ENCODE measurements at regions not wholly inside any gene's neighbourhood (a gene's known extent, or its start where the extent isn't known, plus 50 kb on each side); places are given as distances from the start of the nearest gene placed in this dataset.
"Not testable (repeated sequence)": the region's sequence is repeated elsewhere in the genome, so short reads cannot be mapped to it uniquely, and the experiment has no call there.

- H3K4me1 ChIP-seq (ENCODE audit: control insufficient read depth in 4 of 4, insufficient read depth in 4 of 4, low read length in 3 of 4); H3K27me3 ChIP-seq (ENCODE audit: control insufficient read depth in 4 of 4, insufficient read depth in 4 of 4, low read length in 3 of 4); H3K36me3 ChIP-seq (ENCODE audit: control insufficient read depth in 4 of 4, insufficient read depth in 3 of 4, low read depth in 1 of 4, low read length in 3 of 4); H3K4me3 ChIP-seq (ENCODE audit: low read depth in 1 of 3, low read length in 3 of 3); DNase-seq (ENCODE audit: low spot score); H3K9me3 ChIP-seq (ENCODE audit: control insufficient read depth in 4 of 4, low read length in 3 of 4); H3K27ac ChIP-seq (ENCODE audit: low read depth in 1 of 2, low read length in 2 of 2); H3K9ac ChIP-seq (ENCODE audit: low read depth in 1 of 2, low read length in 2 of 2): not testable (repeated sequence)
- 89% methylated on average over 14 of the region's 14 CpGs for WGBS
These were observed 304.9 kb upstream of the MDFIC2 start for GRCh38 chr3:70617349-70617748.

DNA sequence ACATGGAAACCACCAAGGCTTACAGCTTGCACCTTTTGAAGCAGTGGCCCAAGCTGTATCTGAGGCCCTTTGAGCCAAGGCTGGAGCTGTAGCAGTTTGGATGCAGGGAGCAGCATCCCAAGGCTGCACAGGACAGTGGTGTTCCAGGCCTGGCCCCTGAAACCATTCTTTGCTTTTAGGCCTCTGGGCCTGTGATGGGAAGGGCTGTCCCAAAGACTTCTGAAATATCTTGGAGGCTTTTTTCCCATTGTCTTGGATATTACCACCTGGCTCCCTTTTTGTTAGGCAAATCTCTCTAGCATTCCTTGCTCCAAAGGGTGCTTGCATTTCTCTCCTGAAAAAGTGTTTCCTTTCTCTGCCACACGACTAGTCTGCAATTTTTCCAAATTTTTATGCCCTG is 302.8 kb upstream of the MDFIC2 start:
- no peak overlapping the region for H3K9ac ChIP-seq (ENCODE audit: low read depth in 1 of 2, low read length in 2 of 2)
- WGBS: 30% methylated on average over 1 of the region's 1 CpG
- TF ChIP-seq TAF1 (conservative IDR thresholded peaks at IDR 0.05): no peak
- TF ChIP-seq, protein P1, sequence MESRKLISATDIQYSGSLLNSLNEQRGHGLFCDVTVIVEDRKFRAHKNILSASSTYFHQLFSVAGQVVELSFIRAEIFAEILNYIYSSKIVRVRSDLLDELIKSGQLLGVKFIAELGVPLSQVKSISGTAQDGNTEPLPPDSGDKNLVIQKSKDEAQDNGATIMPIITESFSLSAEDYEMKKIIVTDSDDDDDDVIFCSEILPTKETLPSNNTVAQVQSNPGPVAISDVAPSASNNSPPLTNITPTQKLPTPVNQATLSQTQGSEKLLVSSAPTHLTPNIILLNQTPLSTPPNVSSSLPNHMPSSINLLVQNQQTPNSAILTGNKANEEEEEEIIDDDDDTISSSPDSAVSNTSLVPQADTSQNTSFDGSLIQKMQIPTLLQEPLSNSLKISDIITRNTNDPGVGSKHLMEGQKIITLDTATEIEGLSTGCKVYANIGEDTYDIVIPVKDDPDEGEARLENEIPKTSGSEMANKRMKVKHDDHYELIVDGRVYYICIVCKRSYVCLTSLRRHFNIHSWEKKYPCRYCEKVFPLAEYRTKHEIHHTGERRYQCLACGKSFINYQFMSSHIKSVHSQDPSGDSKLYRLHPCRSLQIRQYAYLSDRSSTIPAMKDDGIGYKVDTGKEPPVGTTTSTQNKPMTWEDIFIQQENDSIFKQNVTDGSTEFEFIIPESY (IDR thresholded peaks at IDR 0.05): no peak
- TF ChIP-seq FOXA2 (IDR thresholded peaks at IDR 0.05): no peak
- no peak for TF ChIP-seq RXRA (IDR thresholded peaks at IDR 0.05)
- TF ChIP-seq, protein P2, sequence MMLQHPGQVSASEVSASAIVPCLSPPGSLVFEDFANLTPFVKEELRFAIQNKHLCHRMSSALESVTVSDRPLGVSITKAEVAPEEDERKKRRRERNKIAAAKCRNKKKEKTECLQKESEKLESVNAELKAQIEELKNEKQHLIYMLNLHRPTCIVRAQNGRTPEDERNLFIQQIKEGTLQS (IDR thresholded peaks at IDR 0.05): no peak
- no peak for TF ChIP-seq YY1 (IDR thresholded peaks at IDR 0.05)
- TF ChIP-seq RAD21 (IDR thresholded peaks at IDR 0.05): no peak
- TF ChIP-seq GABPA (IDR thresholded peaks at IDR 0.05 in 1 of 2, conservative IDR thresholded peaks at IDR 0.05 in 1 of 2): no peak
- TF ChIP-seq SP1 (IDR thresholded peaks at IDR 0.05): no peak
- no peak for TF ChIP-seq NR2F2 (IDR thresholded peaks at IDR 0.05)
- TF ChIP-seq HNF4A (conservative IDR thresholded peaks at IDR 0.05): no peak
- TF ChIP-seq, protein P3, sequence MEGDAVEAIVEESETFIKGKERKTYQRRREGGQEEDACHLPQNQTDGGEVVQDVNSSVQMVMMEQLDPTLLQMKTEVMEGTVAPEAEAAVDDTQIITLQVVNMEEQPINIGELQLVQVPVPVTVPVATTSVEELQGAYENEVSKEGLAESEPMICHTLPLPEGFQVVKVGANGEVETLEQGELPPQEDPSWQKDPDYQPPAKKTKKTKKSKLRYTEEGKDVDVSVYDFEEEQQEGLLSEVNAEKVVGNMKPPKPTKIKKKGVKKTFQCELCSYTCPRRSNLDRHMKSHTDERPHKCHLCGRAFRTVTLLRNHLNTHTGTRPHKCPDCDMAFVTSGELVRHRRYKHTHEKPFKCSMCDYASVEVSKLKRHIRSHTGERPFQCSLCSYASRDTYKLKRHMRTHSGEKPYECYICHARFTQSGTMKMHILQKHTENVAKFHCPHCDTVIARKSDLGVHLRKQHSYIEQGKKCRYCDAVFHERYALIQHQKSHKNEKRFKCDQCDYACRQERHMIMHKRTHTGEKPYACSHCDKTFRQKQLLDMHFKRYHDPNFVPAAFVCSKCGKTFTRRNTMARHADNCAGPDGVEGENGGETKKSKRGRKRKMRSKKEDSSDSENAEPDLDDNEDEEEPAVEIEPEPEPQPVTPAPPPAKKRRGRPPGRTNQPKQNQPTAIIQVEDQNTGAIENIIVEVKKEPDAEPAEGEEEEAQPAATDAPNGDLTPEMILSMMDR (IDR thresholded peaks at IDR 0.05; ENCODE audit: low read depth, low read length, missing input control): no peak
- TF ChIP-seq JUND (IDR thresholded peaks at IDR 0.05): no peak
- TF ChIP-seq, protein P4, sequence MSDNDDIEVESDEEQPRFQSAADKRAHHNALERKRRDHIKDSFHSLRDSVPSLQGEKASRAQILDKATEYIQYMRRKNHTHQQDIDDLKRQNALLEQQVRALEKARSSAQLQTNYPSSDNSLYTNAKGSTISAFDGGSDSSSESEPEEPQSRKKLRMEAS (IDR thresholded peaks at IDR 0.05): no peak
- no peak for TF ChIP-seq HNF4G (IDR thresholded peaks at IDR 0.05)
- TF ChIP-seq FOXA1 (IDR thresholded peaks at IDR 0.05): no peak
- TF ChIP-seq, protein P5, sequence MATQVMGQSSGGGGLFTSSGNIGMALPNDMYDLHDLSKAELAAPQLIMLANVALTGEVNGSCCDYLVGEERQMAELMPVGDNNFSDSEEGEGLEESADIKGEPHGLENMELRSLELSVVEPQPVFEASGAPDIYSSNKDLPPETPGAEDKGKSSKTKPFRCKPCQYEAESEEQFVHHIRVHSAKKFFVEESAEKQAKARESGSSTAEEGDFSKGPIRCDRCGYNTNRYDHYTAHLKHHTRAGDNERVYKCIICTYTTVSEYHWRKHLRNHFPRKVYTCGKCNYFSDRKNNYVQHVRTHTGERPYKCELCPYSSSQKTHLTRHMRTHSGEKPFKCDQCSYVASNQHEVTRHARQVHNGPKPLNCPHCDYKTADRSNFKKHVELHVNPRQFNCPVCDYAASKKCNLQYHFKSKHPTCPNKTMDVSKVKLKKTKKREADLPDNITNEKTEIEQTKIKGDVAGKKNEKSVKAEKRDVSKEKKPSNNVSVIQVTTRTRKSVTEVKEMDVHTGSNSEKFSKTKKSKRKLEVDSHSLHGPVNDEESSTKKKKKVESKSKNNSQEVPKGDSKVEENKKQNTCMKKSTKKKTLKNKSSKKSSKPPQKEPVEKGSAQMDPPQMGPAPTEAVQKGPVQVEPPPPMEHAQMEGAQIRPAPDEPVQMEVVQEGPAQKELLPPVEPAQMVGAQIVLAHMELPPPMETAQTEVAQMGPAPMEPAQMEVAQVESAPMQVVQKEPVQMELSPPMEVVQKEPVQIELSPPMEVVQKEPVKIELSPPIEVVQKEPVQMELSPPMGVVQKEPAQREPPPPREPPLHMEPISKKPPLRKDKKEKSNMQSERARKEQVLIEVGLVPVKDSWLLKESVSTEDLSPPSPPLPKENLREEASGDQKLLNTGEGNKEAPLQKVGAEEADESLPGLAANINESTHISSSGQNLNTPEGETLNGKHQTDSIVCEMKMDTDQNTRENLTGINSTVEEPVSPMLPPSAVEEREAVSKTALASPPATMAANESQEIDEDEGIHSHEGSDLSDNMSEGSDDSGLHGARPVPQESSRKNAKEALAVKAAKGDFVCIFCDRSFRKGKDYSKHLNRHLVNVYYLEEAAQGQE (IDR thresholded peaks at IDR 0.05): no peak
- no peak for TF ChIP-seq EGR1 (IDR thresholded peaks at IDR 0.05; ENCODE audit: low read depth in 2 of 2)
- H3K27me3 ChIP-seq (ENCODE audit: control insufficient read depth in 4 of 4, insufficient read depth in 4 of 4, low read length in 3 of 4): no peaks in the 10 kb centered on the region
- H3K27ac ChIP-seq (ENCODE audit: low read depth in 1 of 2, low read length in 2 of 2): no peak overlapping the region
- no peaks in the 10 kb centered on the region for H3K36me3 ChIP-seq (ENCODE audit: control insufficient read depth in 4 of 4, insufficient read depth in 3 of 4, low read depth in 1 of 4, low read length in 3 of 4)
- no peaks in the 10 kb centered on the region for H3K4me1 ChIP-seq (ENCODE audit: control insufficient read depth in 4 of 4, insufficient read depth in 4 of 4, low read length in 3 of 4)
- H3K4me3 ChIP-seq (ENCODE audit: low read depth in 1 of 3, low read length in 3 of 3): no peak overlapping the region
- DNase-seq (ENCODE audit: low spot score): no peak
- no peaks in the 10 kb centered on the region for H3K9me3 ChIP-seq (ENCODE audit: control insufficient read depth in 4 of 4, low read length in 3 of 4)

Data from liver (tissue), 8 donors.